HCT116 (cell line): ENCODE measurements at regions not wholly inside any gene's neighbourhood (a gene's known extent, or its start where the extent isn't known, plus 50 kb on each side); places are given as distances from the start of the nearest gene placed in this dataset.

Source experiments
- ATAC-seq: fragments of 200-7000 bp; cut with Tn5 transposase; 2 replicates; pipeline ENCODE4 v1.9.1; 2020; ENCODE audit warnings: mild to moderate bottlenecking, moderate library complexity
- BruUV-seq: library from RNA; stranded (reverse); fragments of 400-500 nt; replicated peaks from 2 replicates; lab custom pipeline; 2021; lab: Mats Ljungman, UMichigan
- CTCF ChIA-PET: fragments of 300-600 bp; sonication (Branson Sonifier 250); formaldehyde crosslinking; loops from one replicate; lab custom pipeline; 2021; ENCODE audit warnings: antibody characterized with exemption; lab: Charles Lee
- POLR2A ChIA-PET: fragments of 300-600, 350-600 bp; sonication (Branson Sonifier 250); formaldehyde crosslinking; loops from one replicate; lab custom pipeline; 2021; ENCODE audit warnings: antibody characterized with exemption; lab: Charles Lee
- RAD21 ChIA-PET, 2 experiments: fragments of 300-600 bp; sonication (Branson Sonifier 250); formaldehyde crosslinking; loops; one replicate each; lab custom pipeline; 2023; ENCODE audit warnings: low total read pairs in 2 of 2; ENCODE audit not compliant: uncharacterized antibody in 2 of 2, unreplicated experiment in 2 of 2, low non-redundant PET in 1 of 2; lab: Charles Lee
- DNase-seq: peaks from one replicate; pipeline ENCODE4 v3.0.0-alpha.2; 2010; ENCODE audit warnings: low read depth, low spot score
- H2AFZ ChIP-seq: fragments of 200-600 bp; shearing (Covaris generic), sonication (generic); 2 replicates; pipeline ENCODE4 v1.6.1; 2017; ENCODE audit warnings: low read depth, mixed run types, mixed read lengths, antibody characterized with exemption, low read length; ENCODE audit not compliant: poor library complexity, severe bottlenecking
- H3K27ac ChIP-seq: 2 replicates; pipeline ENCODE4 v1.5.1; 2012; ENCODE audit warnings: low read depth, low read length
- H3K27me3 ChIP-seq: fragments of 200-600 bp; sonication (generic); 2 replicates; pipeline ENCODE4 v1.6.1; 2016; ENCODE audit warnings: mixed run types, low read length, mixed read lengths; ENCODE audit not compliant: insufficient read depth
- H3K36me3 ChIP-seq, 2 experiments: fragments of 200-500 bp in 1 of 2; fragments of 200-600 bp in 1 of 2; sonication (Bioruptor generic) in 1 of 2; sonication (generic) in 1 of 2; 2 replicates each; pipeline versions ENCODE4 v1.5.1 to v1.6.1; 2014 to 2016; ENCODE audit warnings: low read length in 2 of 2, inconsistent platforms in 1 of 2, mixed read lengths in 1 of 2, mixed run types in 1 of 2; ENCODE audit not compliant: insufficient read depth in 2 of 2, control insufficient read depth in 1 of 2
- H3K4me1 ChIP-seq, 2 experiments: fragments of 200-600 bp in 1 of 2; sonication (generic) in 1 of 2; 2 replicates each; pipeline versions ENCODE4 v1.5.1 to v1.6.1; 2012 to 2017; ENCODE audit warnings: low read length in 2 of 2, inconsistent platforms in 1 of 2, mild to moderate bottlenecking in 1 of 2, mixed read lengths in 1 of 2, mixed run types in 1 of 2, moderate library complexity in 1 of 2; ENCODE audit not compliant: insufficient read depth in 2 of 2, control insufficient read depth in 1 of 2
- H3K4me2 ChIP-seq: fragments of 200-600 bp; sonication (generic); 2 replicates; pipeline ENCODE4 v1.6.1; 2017; ENCODE audit warnings: mixed run types, low read length, mixed read lengths
- H3K4me3 ChIP-seq, 2 experiments: fragments of 200-600 bp in 1 of 2; sonication (generic) in 1 of 2; replicated peaks in 1 of 2; 2 replicates each; pipeline ENCODE4 v1.5.1; 2011 to 2016; ENCODE audit warnings: low read length in 2 of 2, control low read depth in 1 of 2, low read depth in 1 of 2, mild to moderate bottlenecking in 1 of 2, mixed read lengths in 1 of 2, mixed run types in 1 of 2
- H3K79me2 ChIP-seq: fragments of 200-600 bp; sonication (generic); 2 replicates; pipeline ENCODE4 v1.6.1; 2017; ENCODE audit warnings: mild to moderate bottlenecking, mixed run types, low read length, moderate library complexity, mixed read lengths; ENCODE audit not compliant: insufficient read depth
- H3K9ac ChIP-seq: fragments of 200-600 bp; sonication (generic); 2 replicates; pipeline ENCODE4 v1.6.1; 2016; ENCODE audit warnings: low read length, mixed read lengths
- H3K9me2 ChIP-seq: fragments of 200-600 bp; sonication (generic), shearing (Covaris generic); 2 replicates; pipeline ENCODE4 v1.6.1; 2017; ENCODE audit warnings: mixed run types, mild to moderate bottlenecking, moderate library complexity; ENCODE audit not compliant: insufficient read depth
- H3K9me3 ChIP-seq, 2 experiments: fragments of 200-500 bp in 1 of 2; fragments of 200-600 bp in 1 of 2; sonication (Bioruptor generic) in 1 of 2; sonication (generic) in 1 of 2; 2 replicates each; pipeline ENCODE4 v1.6.1; 2014 to 2017; ENCODE audit warnings: low read length in 2 of 2, mixed read lengths in 2 of 2, inconsistent platforms in 1 of 2, low read depth in 1 of 2, mild to moderate bottlenecking in 1 of 2, mixed run types in 1 of 2, moderate library complexity in 1 of 2; ENCODE audit not compliant: control insufficient read depth in 1 of 2, insufficient read depth in 1 of 2
- H4K20me1 ChIP-seq: fragments of 200-600 bp; sonication (generic), shearing (Covaris generic); 2 replicates; pipeline ENCODE4 v1.6.1; 2017; ENCODE audit warnings: mixed run types, mild to moderate bottlenecking, moderate library complexity; ENCODE audit not compliant: insufficient read depth
- CBX3 ChIP-seq: IDR thresholded peaks from 2 replicates; pipeline ENCODE4 v1.6.1; 2012; ENCODE audit warnings: low read depth
- ELF1 ChIP-seq: IDR thresholded peaks from 2 replicates; pipeline ENCODE4 v1.6.1; 2012; ENCODE audit warnings: low read depth, borderline replicate concordance
- JUND ChIP-seq: IDR thresholded peaks from 2 replicates; pipeline ENCODE4 v1.6.1; 2012
- POLR2A ChIP-seq: IDR thresholded peaks from 2 replicates; pipeline ENCODE4 v1.7.0; 2011; ENCODE audit warnings: borderline replicate concordance; ENCODE audit not compliant: insufficient read depth, insufficient read length; ENCODE audit errors: extremely low read depth
- POLR2AphosphoS5 ChIP-seq: IDR thresholded peaks from 2 replicates; pipeline ENCODE4 v1.6.1; 2011; ENCODE audit warnings: mild to moderate bottlenecking, low read depth, low read length, moderate library complexity
- RAD21 ChIP-seq: IDR thresholded peaks from 2 replicates; pipeline ENCODE4 v1.6.1; 2012; ENCODE audit warnings: low read depth, mild to moderate bottlenecking
- SIN3A ChIP-seq: IDR thresholded peaks from 2 replicates; pipeline ENCODE4 v1.6.1; 2012; ENCODE audit warnings: low read depth
- SP1 ChIP-seq: IDR thresholded peaks from 2 replicates; pipeline ENCODE4 v1.6.1; 2012; ENCODE audit warnings: low read depth
- TCF7L2 ChIP-seq: IDR thresholded peaks from 2 replicates; pipeline ENCODE4 v1.7.0; 2011; ENCODE audit warnings: borderline replicate concordance, inconsistent platforms; ENCODE audit not compliant: insufficient read depth, insufficient read length; ENCODE audit errors: extremely low read depth
- ZNF274 ChIP-seq: fragments of 200-500 bp; sonication (Bioruptor generic); IDR thresholded peaks from 2 replicates; pipeline ENCODE4 v1.6.1; 2014; ENCODE audit warnings: mild to moderate bottlenecking, low read depth, low read length, inconsistent platforms
- intact Hi-C: fragments of 100-400 bp; cut with micrococcal nuclease; formaldehyde crosslinking; loops from 2 replicates; pipeline ENCODE4 v1.10.0; 2022
- TF ChIP-seq, protein P1 (sequence below), 3 experiments: fragments of 200-600 bp in 1 of 3; sonication (generic) in 1 of 3; IDR thresholded peaks in 2 of 3; conservative IDR thresholded peaks in 1 of 3; 2 replicates each; pipeline ENCODE4 v1.5.1; 2012 to 2017; ENCODE audit warnings: low read depth in 2 of 3, low read length in 2 of 3, antibody characterized with exemption in 1 of 3, borderline replicate concordance in 1 of 3, control low read depth in 1 of 3, mild to moderate bottlenecking in 1 of 3, mixed read lengths in 1 of 3, mixed run types in 1 of 3, moderate library complexity in 1 of 3; ENCODE audit not compliant: insufficient read depth in 1 of 3
- TF ChIP-seq, protein P2 (sequence below): IDR thresholded peaks from 2 replicates; pipeline ENCODE4 v1.6.1; 2012; ENCODE audit warnings: low read depth

DNA sequence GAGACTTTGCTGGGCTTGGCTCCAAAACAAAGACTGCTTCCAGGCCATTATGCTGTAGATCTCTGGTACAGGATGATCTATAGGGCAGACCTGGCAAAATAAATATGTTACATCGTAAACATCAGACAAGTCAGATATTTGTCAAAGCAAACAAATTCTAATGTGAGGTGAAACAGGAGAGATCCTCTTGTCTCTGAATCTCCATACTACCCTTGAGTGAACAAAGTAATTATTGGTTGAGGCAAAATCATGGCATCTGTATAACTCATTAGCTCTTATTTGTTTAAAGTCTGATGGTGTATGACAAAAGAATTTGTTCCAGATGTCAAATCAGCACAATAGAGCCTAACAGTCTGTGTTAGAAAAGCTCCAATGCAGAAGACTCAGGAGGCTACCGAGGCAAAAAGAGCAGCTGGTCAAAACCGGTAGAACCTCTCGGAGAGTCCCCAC lies 1291.5 kb downstream of the TYW1 start:
- Histone ChIP-seq H3K4me3 (no peak overlapping the region), H3K27ac (no peak overlapping the region), H3K36me3 (no peaks in the 10 kb centered on the region), H2AFZ (no peak overlapping the region), H3K27me3 (no peaks in the 10 kb centered on the region), H4K20me1 (no peaks in the 10 kb centered on the region; the same call in 1 of the 2 replicates), H3K9ac (no peak overlapping the region), H3K79me2 (no peaks in the 10 kb centered on the region), H3K4me2 (no peak overlapping the region), H3K4me1 (no peaks in the 10 kb centered on the region), H3K9me3 (peaks cover 0 to 15% of the 10 kb centered on the region in 2 experiments; a peak in 2 of 4 replicates), H3K9me2 (no peaks in the 10 kb centered on the region)
- intact Hi-C loops = no loop called here
- BruUV-seq = no TSS peak
- ChIA-PET RAD21 (no interaction called here), POLR2A (no interaction called here), CTCF (no interaction called here)
- TF ChIP-seq, protein P1, sequence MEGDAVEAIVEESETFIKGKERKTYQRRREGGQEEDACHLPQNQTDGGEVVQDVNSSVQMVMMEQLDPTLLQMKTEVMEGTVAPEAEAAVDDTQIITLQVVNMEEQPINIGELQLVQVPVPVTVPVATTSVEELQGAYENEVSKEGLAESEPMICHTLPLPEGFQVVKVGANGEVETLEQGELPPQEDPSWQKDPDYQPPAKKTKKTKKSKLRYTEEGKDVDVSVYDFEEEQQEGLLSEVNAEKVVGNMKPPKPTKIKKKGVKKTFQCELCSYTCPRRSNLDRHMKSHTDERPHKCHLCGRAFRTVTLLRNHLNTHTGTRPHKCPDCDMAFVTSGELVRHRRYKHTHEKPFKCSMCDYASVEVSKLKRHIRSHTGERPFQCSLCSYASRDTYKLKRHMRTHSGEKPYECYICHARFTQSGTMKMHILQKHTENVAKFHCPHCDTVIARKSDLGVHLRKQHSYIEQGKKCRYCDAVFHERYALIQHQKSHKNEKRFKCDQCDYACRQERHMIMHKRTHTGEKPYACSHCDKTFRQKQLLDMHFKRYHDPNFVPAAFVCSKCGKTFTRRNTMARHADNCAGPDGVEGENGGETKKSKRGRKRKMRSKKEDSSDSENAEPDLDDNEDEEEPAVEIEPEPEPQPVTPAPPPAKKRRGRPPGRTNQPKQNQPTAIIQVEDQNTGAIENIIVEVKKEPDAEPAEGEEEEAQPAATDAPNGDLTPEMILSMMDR (IDR thresholded peaks at IDR 0.05 in 2 of 3, conservative IDR thresholded peaks at IDR 0.05 in 1 of 3; ENCODE audit: borderline replicate concordance in 1 of 3, insufficient read depth in 1 of 3, low read depth in 2 of 3, low read length in 2 of 3) = no peak
- TF ChIP-seq SIN3A = no peak
- TF ChIP-seq SP1 = no peak
- TF ChIP-seq, protein P2, sequence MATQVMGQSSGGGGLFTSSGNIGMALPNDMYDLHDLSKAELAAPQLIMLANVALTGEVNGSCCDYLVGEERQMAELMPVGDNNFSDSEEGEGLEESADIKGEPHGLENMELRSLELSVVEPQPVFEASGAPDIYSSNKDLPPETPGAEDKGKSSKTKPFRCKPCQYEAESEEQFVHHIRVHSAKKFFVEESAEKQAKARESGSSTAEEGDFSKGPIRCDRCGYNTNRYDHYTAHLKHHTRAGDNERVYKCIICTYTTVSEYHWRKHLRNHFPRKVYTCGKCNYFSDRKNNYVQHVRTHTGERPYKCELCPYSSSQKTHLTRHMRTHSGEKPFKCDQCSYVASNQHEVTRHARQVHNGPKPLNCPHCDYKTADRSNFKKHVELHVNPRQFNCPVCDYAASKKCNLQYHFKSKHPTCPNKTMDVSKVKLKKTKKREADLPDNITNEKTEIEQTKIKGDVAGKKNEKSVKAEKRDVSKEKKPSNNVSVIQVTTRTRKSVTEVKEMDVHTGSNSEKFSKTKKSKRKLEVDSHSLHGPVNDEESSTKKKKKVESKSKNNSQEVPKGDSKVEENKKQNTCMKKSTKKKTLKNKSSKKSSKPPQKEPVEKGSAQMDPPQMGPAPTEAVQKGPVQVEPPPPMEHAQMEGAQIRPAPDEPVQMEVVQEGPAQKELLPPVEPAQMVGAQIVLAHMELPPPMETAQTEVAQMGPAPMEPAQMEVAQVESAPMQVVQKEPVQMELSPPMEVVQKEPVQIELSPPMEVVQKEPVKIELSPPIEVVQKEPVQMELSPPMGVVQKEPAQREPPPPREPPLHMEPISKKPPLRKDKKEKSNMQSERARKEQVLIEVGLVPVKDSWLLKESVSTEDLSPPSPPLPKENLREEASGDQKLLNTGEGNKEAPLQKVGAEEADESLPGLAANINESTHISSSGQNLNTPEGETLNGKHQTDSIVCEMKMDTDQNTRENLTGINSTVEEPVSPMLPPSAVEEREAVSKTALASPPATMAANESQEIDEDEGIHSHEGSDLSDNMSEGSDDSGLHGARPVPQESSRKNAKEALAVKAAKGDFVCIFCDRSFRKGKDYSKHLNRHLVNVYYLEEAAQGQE = no peak
- no peak for TF ChIP-seq ZNF274
- TF ChIP-seq CBX3 = no peak
- no peak for TF ChIP-seq RAD21
- no peak for TF ChIP-seq POLR2AphosphoS5
- TF ChIP-seq POLR2A = no peak
- TF ChIP-seq TCF7L2 = no peak
- no peak for TF ChIP-seq JUND
- no peak for TF ChIP-seq ELF1
- ATAC-seq (no peak), DNase-seq (no peak)
